Neural cell (in vitro differentiated cells): ENCODE measurements at regions not wholly inside any gene's neighbourhood (a gene's known extent, or its start where the extent isn't known, plus 50 kb on each side); places are given as distances from the start of the nearest gene placed in this dataset.
"Not testable (repeated sequence)": the region's sequence is repeated elsewhere in the genome, so short reads cannot be mapped to it uniquely, and the experiment has no call there.

ENCODE experiments used
- H2AFZ ChIP-seq: fragments of 200-600, 300-800 bp; sonication (generic), shearing (Covaris generic); 2 replicates; pipeline ENCODE4 v1.6.0; 2014; ENCODE audit warnings: low read depth, mild to moderate bottlenecking, antibody characterized with exemption, low read length, moderate library complexity
- H3F3A ChIP-seq: fragments of 200-600 bp; shearing (Covaris generic); 2 replicates; pipeline ENCODE4 v1.6.1; 2016; ENCODE audit warnings: mild to moderate bottlenecking, moderate library complexity, mixed read lengths, antibody characterized with exemption, low read length; ENCODE audit not compliant: insufficient read depth, poor library complexity, severe bottlenecking
- H3K27ac ChIP-seq: fragments of 200-600, 300-800 bp; sonication (generic), shearing (Covaris generic); 2 replicates; pipeline ENCODE4 v1.5.1; 2014; ENCODE audit warnings: mild to moderate bottlenecking, low read length, moderate library complexity
- H3K27me3 ChIP-seq: fragments of 300-800, 200-600 bp; sonication (generic), shearing (Covaris generic); 2 replicates; pipeline ENCODE4 v1.6.0; 2014; ENCODE audit warnings: mild to moderate bottlenecking, low read depth, low read length, moderate library complexity; ENCODE audit not compliant: insufficient read depth
- H3K36me3 ChIP-seq: fragments of 300-800, 200-600 bp; sonication (generic), shearing (Covaris generic); 2 replicates; pipeline ENCODE4 v1.5.1; 2014; ENCODE audit warnings: mild to moderate bottlenecking, antibody characterized with exemption, low read length, moderate library complexity; ENCODE audit not compliant: insufficient read depth
- H3K4me2 ChIP-seq: fragments of 300-800, 200-600 bp; sonication (generic), shearing (Covaris generic); 2 replicates; pipeline ENCODE4 v1.6.0; 2014; ENCODE audit warnings: mild to moderate bottlenecking, low read length
- H3K4me3 ChIP-seq: fragments of 300-800, 200-600 bp; sonication (generic), shearing (Covaris generic); 2 replicates; pipeline ENCODE4 v1.5.1; 2014; ENCODE audit warnings: mild to moderate bottlenecking, low read length, moderate library complexity
- H3K79me2 ChIP-seq: fragments of 200-600 bp; shearing (Covaris generic); replicated peaks from 2 replicates; pipeline ENCODE4 v1.6.0; 2014; ENCODE audit warnings: mild to moderate bottlenecking, low read length, moderate library complexity; ENCODE audit not compliant: insufficient read depth
- H3K9ac ChIP-seq: fragments of 300-800, 200-600 bp; sonication (generic), shearing (Covaris generic); 2 replicates; pipeline ENCODE4 v1.6.1; 2016; ENCODE audit warnings: mild to moderate bottlenecking, low read length, mixed read lengths
- H3K9me2 ChIP-seq: fragments of 200-600 bp; shearing (Covaris generic); 2 replicates; pipeline ENCODE4 v1.6.1; 2016; ENCODE audit warnings: mild to moderate bottlenecking, low read length, mixed read lengths; ENCODE audit not compliant: insufficient read depth
- H3K9me3 ChIP-seq: fragments of 200-600, 300-800 bp; sonication (generic), shearing (Covaris generic); 2 replicates; pipeline ENCODE4 v1.6.1; 2016; ENCODE audit warnings: mild to moderate bottlenecking, mixed run types, low read length, moderate library complexity, mixed read lengths
- H4K20me1 ChIP-seq: fragments of 200-600 bp; shearing (Covaris generic); 2 replicates; pipeline ENCODE4 v1.6.1; 2016; ENCODE audit warnings: mild to moderate bottlenecking, mixed run types; ENCODE audit not compliant: insufficient read depth
- EP300 ChIP-seq: fragments of 450-650 bp; conservative IDR thresholded peaks from 2 replicates; pipeline ENCODE4 v1.6.1; 2014; ENCODE audit warnings: antibody characterized with exemption, mild to moderate bottlenecking, moderate library complexity; ENCODE audit not compliant: poor library complexity, severe bottlenecking
- EZH2 ChIP-seq: fragments of 200-600, 300-800 bp; shearing (Covaris generic), sonication (generic); IDR thresholded peaks from 2 replicates; pipeline ENCODE4 v1.6.1; 2014; ENCODE audit warnings: antibody characterized with exemption, low read length, borderline replicate concordance, mild to moderate bottlenecking; ENCODE audit not compliant: insufficient read depth, poor library complexity, severe bottlenecking
- MXI1 ChIP-seq: fragments of 450-650 bp; conservative IDR thresholded peaks from 2 replicates; pipeline ENCODE4 v1.6.1; 2014; ENCODE audit warnings: antibody characterized with exemption, mild to moderate bottlenecking; ENCODE audit not compliant: poor library complexity, severe bottlenecking
- POLR2AphosphoS5 ChIP-seq: IDR thresholded peaks from 2 replicates; pipeline ENCODE4 v1.6.1; 2012
- RAD21 ChIP-seq: fragments of 450-650 bp; conservative IDR thresholded peaks from 2 replicates; pipeline ENCODE4 v1.6.1; 2014; ENCODE audit warnings: antibody characterized with exemption, mild to moderate bottlenecking, moderate library complexity
- SMC3 ChIP-seq: fragments of 450-650 bp; conservative IDR thresholded peaks from 2 replicates; pipeline ENCODE4 v1.6.1; 2014; ENCODE audit warnings: antibody characterized with exemption, mild to moderate bottlenecking, moderate library complexity; ENCODE audit not compliant: poor library complexity
- TAF1 ChIP-seq: IDR thresholded peaks from 2 replicates; pipeline ENCODE4 v1.6.1; 2012; ENCODE audit warnings: low read depth
- TF ChIP-seq, protein P1 (sequence below): IDR thresholded peaks from 2 replicates; pipeline ENCODE4 v1.6.1; 2012; ENCODE audit warnings: borderline replicate concordance
- TF ChIP-seq, protein P2 (sequence below): fragments of 450-650 bp; IDR thresholded peaks from 2 replicates; pipeline ENCODE4 v1.5.1; 2014; ENCODE audit warnings: antibody characterized with exemption, mild to moderate bottlenecking, moderate library complexity; ENCODE audit not compliant: poor library complexity, severe bottlenecking

DNA sequence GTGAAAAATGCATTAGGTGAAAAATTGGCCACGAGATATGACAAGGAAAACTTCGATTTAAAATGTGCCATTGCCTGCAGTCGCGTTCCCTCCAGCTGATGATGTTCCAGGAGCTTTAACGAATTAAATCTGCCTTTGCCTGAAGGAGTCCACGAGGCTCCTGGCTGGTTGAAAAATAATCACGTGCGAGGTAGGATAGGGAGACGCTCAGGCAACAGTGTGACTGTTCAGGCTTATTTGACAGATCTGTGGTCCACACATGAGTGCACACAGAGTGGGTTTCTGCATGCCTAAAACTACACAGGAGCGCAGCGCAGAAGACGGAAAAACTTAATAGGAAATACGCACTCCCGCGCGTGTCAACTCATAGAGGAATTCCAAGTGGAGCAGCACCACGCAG lies 204.0 kb upstream of the PITRM1 start:
- Histone ChIP-seq H3F3A (no peaks in the 10 kb centered on the region), H4K20me1 (no peaks in the 10 kb centered on the region), H3K9me2 (no peaks in the 10 kb centered on the region), H3K36me3 (no peaks in the 10 kb centered on the region), H3K9me3 (no peaks in the 10 kb centered on the region), H3K27me3 (no peaks in the 10 kb centered on the region), H3K4me2 (no peak overlapping the region), H3K9ac (no peak overlapping the region), H3K79me2 (no peaks in the 10 kb centered on the region), H2AFZ (no peak overlapping the region), H3K27ac (no peak overlapping the region), H3K4me3 (no peak overlapping the region)
- TF ChIP-seq MXI1 (no peak), RAD21 (no peak)

DNA sequence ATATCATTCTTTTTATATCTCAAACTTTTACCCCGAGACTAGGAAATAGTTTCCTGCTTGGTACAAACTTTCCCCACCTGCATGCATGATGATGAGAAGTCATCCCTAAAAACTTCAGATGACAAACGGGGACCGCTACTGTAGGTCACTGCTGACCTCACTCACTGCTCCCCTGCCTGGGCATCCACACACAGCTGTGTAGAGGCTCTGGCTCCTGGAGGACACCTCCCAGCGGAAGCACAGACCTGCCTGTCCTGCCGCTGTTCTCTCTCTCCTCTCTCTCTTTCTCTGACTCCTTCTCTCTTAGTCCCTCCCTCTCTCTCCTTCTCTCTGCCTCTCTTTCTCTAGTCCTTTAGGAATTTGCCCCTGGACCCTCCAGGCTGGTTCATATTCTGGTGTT lies 202.9 kb upstream of the PITRM1 start:
- no peaks in the 10 kb centered on the region for H3K36me3 ChIP-seq
- no peak overlapping the region for H3K4me2 ChIP-seq
- TF ChIP-seq, protein P1, sequence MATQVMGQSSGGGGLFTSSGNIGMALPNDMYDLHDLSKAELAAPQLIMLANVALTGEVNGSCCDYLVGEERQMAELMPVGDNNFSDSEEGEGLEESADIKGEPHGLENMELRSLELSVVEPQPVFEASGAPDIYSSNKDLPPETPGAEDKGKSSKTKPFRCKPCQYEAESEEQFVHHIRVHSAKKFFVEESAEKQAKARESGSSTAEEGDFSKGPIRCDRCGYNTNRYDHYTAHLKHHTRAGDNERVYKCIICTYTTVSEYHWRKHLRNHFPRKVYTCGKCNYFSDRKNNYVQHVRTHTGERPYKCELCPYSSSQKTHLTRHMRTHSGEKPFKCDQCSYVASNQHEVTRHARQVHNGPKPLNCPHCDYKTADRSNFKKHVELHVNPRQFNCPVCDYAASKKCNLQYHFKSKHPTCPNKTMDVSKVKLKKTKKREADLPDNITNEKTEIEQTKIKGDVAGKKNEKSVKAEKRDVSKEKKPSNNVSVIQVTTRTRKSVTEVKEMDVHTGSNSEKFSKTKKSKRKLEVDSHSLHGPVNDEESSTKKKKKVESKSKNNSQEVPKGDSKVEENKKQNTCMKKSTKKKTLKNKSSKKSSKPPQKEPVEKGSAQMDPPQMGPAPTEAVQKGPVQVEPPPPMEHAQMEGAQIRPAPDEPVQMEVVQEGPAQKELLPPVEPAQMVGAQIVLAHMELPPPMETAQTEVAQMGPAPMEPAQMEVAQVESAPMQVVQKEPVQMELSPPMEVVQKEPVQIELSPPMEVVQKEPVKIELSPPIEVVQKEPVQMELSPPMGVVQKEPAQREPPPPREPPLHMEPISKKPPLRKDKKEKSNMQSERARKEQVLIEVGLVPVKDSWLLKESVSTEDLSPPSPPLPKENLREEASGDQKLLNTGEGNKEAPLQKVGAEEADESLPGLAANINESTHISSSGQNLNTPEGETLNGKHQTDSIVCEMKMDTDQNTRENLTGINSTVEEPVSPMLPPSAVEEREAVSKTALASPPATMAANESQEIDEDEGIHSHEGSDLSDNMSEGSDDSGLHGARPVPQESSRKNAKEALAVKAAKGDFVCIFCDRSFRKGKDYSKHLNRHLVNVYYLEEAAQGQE = no peak
- no peak for TF ChIP-seq TAF1
- no peak for TF ChIP-seq MXI1
- no peak for TF ChIP-seq RAD21
- no peak for TF ChIP-seq POLR2AphosphoS5
- TF ChIP-seq EP300 = no peak
- no peak for TF ChIP-seq EZH2
- no peak overlapping the region for H3K9ac ChIP-seq
- H3K9me2 ChIP-seq = no peaks in the 10 kb centered on the region
- no peaks in the 10 kb centered on the region for H3K79me2 ChIP-seq
- no peak overlapping the region for H3K27ac ChIP-seq
- no peak overlapping the region for H2AFZ ChIP-seq
- no peaks in the 10 kb centered on the region for H4K20me1 ChIP-seq
- H3F3A ChIP-seq = no peaks in the 10 kb centered on the region
- no peaks in the 10 kb centered on the region for H3K9me3 ChIP-seq
- H3K4me3 ChIP-seq = no peak overlapping the region
- no peaks in the 10 kb centered on the region for H3K27me3 ChIP-seq

DNA sequence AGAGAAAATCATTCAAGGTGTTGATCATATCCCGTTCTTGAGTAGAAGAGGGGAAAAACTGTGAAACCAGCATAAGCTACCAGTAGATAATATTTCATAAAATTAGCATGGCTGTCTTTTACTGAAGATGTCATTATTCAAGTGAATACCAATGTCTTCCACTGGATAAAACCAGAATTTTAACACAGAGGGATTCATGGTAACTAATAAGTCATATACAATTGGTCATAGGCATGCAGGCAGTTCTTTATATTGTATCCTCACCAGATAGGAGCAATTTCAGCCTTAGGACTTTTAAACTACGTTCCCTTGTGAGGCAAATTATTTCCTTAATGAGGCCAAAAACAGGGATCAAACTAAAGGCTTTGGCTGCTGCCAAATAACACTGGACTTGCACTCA lies 202.3 kb upstream of the PITRM1 start:
- no peaks in the 10 kb centered on the region for H3K79me2 ChIP-seq
- H3K9me3 ChIP-seq = no peaks in the 10 kb centered on the region
- no peaks in the 10 kb centered on the region for H4K20me1 ChIP-seq
- TF ChIP-seq POLR2AphosphoS5 (no peak), SMC3 (no peak), EP300 (no peak), TAF1 (no peak), EZH2 (no peak), RAD21 (no peak), MXI1 (no peak)
- TF ChIP-seq, protein P2, sequence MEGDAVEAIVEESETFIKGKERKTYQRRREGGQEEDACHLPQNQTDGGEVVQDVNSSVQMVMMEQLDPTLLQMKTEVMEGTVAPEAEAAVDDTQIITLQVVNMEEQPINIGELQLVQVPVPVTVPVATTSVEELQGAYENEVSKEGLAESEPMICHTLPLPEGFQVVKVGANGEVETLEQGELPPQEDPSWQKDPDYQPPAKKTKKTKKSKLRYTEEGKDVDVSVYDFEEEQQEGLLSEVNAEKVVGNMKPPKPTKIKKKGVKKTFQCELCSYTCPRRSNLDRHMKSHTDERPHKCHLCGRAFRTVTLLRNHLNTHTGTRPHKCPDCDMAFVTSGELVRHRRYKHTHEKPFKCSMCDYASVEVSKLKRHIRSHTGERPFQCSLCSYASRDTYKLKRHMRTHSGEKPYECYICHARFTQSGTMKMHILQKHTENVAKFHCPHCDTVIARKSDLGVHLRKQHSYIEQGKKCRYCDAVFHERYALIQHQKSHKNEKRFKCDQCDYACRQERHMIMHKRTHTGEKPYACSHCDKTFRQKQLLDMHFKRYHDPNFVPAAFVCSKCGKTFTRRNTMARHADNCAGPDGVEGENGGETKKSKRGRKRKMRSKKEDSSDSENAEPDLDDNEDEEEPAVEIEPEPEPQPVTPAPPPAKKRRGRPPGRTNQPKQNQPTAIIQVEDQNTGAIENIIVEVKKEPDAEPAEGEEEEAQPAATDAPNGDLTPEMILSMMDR = no peak
- TF ChIP-seq, protein P1 = no peak
- no peaks in the 10 kb centered on the region for H3K9me2 ChIP-seq
- no peaks in the 10 kb centered on the region for H3K36me3 ChIP-seq
- no peaks in the 10 kb centered on the region for H3K27me3 ChIP-seq
- H2AFZ ChIP-seq = no peak overlapping the region
- no peaks in the 10 kb centered on the region for H3F3A ChIP-seq
- H3K4me3 ChIP-seq = no peak overlapping the region
- no peak overlapping the region for H3K4me2 ChIP-seq
- H3K27ac ChIP-seq = no peak overlapping the region
- H3K9ac ChIP-seq = no peak overlapping the region

DNA sequence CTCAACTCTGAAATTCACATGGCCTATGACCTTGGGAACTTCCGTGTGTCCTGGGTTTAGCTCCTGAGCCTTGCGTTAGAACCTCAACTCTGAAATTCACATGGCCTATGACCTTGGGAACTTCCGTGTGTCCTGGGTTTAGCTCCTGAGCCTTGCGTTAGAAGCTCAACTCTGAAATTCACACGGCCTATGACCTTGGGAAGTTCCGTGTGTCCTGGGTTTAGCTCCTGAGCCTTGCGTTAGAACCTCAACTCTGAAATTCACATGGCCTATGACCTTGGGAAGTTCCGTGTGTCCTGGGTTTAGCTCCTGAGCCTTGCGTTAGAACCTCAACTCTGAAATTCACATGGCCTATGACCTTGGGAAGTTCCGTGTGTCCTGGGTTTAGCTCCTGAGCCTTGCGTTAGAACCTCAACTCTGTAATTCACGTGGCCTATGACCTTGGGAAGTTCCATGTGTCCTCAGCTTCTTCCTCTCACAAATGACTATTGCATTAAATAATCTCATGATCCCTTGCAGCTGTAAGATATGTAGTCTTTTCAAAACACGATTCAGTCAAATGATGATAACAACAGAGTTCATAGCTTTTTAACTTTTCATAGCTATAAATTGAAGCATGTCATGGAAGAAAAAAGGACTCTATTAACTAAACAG lies 200.9 kb upstream of the PITRM1 start:
- not testable (repeated sequence) for H3K36me3 ChIP-seq, H2AFZ ChIP-seq, H4K20me1 ChIP-seq, H3K4me3 ChIP-seq, H3K9ac ChIP-seq, H3K9me3 ChIP-seq, H3K27ac ChIP-seq, H3K4me2 ChIP-seq, H3F3A ChIP-seq, H3K27me3 ChIP-seq, H3K9me2 ChIP-seq, H3K79me2 ChIP-seq
